Loucy (cell line): ENCODE measurements at regions not wholly inside any gene's neighbourhood (a gene's known extent, or its start where the extent isn't known, plus 50 kb on each side); places are given as distances from the start of the nearest gene placed in this dataset.
"Not testable (repeated sequence)": the region's sequence is repeated elsewhere in the genome, so short reads cannot be mapped to it uniquely, and the experiment has no call there.

ENCODE experiments used
- EZH2phosphoT487 ChIP-seq: fragments of 200-600 bp; IDR thresholded peaks from 2 replicates; pipeline ENCODE4 v1.6.1; 2018; ENCODE audit warnings: antibody characterized with exemption, mild to moderate bottlenecking, moderate library complexity, borderline replicate concordance
- TF ChIP-seq, protein P1 (sequence below): fragments of 200-600 bp; sonication (generic); conservative IDR thresholded peaks from 2 replicates; pipeline ENCODE4 v1.5.1; 2014; ENCODE audit warnings: mild to moderate bottlenecking, antibody characterized with exemption, low read length

DNA sequence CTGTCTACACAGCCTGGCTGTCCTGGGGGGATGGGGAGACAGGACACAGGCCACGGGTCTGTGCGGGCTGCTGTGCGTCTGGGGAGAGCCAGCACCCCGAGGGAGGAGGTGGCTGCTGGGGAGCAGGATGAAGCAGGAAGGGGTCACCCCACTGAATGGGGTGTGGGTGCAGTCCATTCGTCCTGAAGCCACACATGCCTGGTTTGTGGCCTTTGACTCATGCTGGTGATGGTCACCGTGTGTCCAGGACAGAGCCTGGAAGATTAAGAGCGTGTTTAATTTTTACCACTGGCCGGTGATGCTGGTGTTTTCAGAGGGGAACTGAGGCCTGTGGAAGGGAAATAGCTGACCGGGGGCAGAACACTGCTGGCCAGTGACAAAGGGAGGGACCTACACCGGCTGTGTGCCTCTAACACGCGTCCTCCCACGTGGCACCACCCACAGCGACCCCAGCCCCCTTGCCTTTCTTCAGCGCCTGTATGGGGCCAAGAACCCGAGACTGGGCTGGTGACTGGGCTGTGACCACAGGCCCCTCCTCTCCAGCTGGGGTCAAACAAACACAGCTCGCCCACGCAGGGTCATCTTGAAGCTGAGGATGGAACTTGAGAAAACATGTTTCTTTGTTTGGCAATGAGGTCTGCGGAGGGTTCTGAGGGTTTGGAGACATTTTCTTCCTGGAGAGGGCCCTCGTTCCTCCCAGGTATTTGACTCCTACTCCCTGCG is 99.5 kb upstream of the LRPAP1 start:
- TF ChIP-seq, protein P1, sequence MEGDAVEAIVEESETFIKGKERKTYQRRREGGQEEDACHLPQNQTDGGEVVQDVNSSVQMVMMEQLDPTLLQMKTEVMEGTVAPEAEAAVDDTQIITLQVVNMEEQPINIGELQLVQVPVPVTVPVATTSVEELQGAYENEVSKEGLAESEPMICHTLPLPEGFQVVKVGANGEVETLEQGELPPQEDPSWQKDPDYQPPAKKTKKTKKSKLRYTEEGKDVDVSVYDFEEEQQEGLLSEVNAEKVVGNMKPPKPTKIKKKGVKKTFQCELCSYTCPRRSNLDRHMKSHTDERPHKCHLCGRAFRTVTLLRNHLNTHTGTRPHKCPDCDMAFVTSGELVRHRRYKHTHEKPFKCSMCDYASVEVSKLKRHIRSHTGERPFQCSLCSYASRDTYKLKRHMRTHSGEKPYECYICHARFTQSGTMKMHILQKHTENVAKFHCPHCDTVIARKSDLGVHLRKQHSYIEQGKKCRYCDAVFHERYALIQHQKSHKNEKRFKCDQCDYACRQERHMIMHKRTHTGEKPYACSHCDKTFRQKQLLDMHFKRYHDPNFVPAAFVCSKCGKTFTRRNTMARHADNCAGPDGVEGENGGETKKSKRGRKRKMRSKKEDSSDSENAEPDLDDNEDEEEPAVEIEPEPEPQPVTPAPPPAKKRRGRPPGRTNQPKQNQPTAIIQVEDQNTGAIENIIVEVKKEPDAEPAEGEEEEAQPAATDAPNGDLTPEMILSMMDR, result not testable (repeated sequence)
- TF ChIP-seq EZH2phosphoT487, result not testable (repeated sequence)
